HEK293 (cell line): ENCODE measurements at regions not wholly inside any gene's neighbourhood (a gene's known extent, or its start where the extent isn't known, plus 50 kb on each side); places are given as distances from the start of the nearest gene placed in this dataset.

ENCODE experiments used
- OSR2 ChIP-seq: fragments of 450-650 bp; formaldehyde crosslinking; IDR thresholded peaks from 2 replicates; pipeline ENCODE4 v1.5.1; 2016; ENCODE audit warnings: missing biosample characterization, missing genetic modification characterization
- ZNF140 ChIP-seq: fragments of 450-650 bp; formaldehyde crosslinking; IDR thresholded peaks from 2 replicates; pipeline ENCODE4 v1.5.1; 2016; ENCODE audit warnings: missing biosample characterization, missing genetic modification characterization
- ZNF629 ChIP-seq: fragments of 450-650 bp; formaldehyde crosslinking; IDR thresholded peaks from 2 replicates; pipeline ENCODE4 v1.5.1; 2017; ENCODE audit warnings: missing biosample characterization, missing genetic modification characterization

DNA sequence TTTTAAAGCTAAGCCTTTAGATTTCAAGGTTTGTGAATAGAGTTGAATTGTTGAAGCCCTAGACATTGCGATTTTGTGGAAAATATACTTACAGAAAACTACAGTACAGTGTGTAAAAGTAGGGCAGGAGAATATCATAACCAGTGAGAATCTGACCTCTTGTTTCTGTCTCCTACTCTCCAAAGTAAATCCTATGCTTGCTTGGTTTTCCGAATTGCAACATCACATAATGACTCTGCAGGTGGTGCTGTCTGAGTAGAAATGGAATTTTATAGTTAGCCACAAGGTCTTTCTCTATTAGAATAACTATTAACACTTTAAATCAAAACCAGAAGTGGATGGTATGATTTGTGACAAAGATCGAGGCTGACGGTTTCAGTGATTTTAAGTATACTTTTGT, 505.6 kb downstream of the RAPGEF2 start:
- TF ChIP-seq ZNF629 (tag by site-specific recombination): no peak
- TF ChIP-seq ZNF140: no peak
- no peak for TF ChIP-seq OSR2 (tag by site-specific recombination)
